ENCODE measurements at regions not wholly inside any gene's neighbourhood (a gene's known extent, or its start where the extent isn't known, plus 50 kb on each side); places are given as distances from the start of the nearest gene placed in this dataset.

- no peaks in the 10 kb centered on the region for H3K9me3 ChIP-seq (ENCODE audit: control insufficient read depth, low read length)
- H3K4me1 ChIP-seq (ENCODE audit: control insufficient read depth, insufficient read depth, low read length), result no peaks in the 10 kb centered on the region
- no peaks in the 10 kb centered on the region for H3K36me3 ChIP-seq (ENCODE audit: control insufficient read depth, insufficient read depth, low read length, severe bottlenecking)
- no peaks in the 10 kb centered on the region for H3K27me3 ChIP-seq (replicated peaks; ENCODE audit: control insufficient read depth, insufficient read depth, low read length)
- no peak overlapping the region for H3K9ac ChIP-seq (ENCODE audit: low read length)
- H3K4me3 ChIP-seq (ENCODE audit: low read length), result no peak overlapping the region
- DNase-seq (ENCODE audit: low read depth), result no peak
Observed at GRCh38 chr4:28690890-28691289, 1830.2 kb downstream of the STIM2 start.

- no peak overlapping the region for H3K9ac ChIP-seq (ENCODE audit: low read length)
- no peaks in the 10 kb centered on the region for H3K4me1 ChIP-seq (ENCODE audit: control insufficient read depth, insufficient read depth, low read length)
- no peaks in the 10 kb centered on the region for H3K27me3 ChIP-seq (replicated peaks; ENCODE audit: control insufficient read depth, insufficient read depth, low read length)
- H3K36me3 ChIP-seq (ENCODE audit: control insufficient read depth, insufficient read depth, low read length, severe bottlenecking), result no peaks in the 10 kb centered on the region
- no peaks in the 10 kb centered on the region for H3K9me3 ChIP-seq (ENCODE audit: control insufficient read depth, low read length)
- peak; percentile 13 for DNase-seq (ENCODE audit: low read depth)
- H3K4me3 ChIP-seq (ENCODE audit: low read length), result no peak overlapping the region
Observed at GRCh38 chr4:28702571-28702970, 1841.9 kb downstream of the STIM2 start.

GRCh38 chr4:28709891-28710290 is 1849.2 kb downstream of the STIM2 start:
- no peak for DNase-seq (ENCODE audit: low read depth)
- peaks cover 8% of the 10 kb centered on the region for H3K4me1 ChIP-seq (ENCODE audit: control insufficient read depth, insufficient read depth, low read length)
- no peak overlapping the region for H3K9ac ChIP-seq (ENCODE audit: low read length)
- H3K27me3 ChIP-seq (replicated peaks; ENCODE audit: control insufficient read depth, insufficient read depth, low read length), result no peaks in the 10 kb centered on the region
- H3K4me3 ChIP-seq (ENCODE audit: low read length), result no peak overlapping the region
- H3K36me3 ChIP-seq (ENCODE audit: control insufficient read depth, insufficient read depth, low read length, severe bottlenecking), result no peaks in the 10 kb centered on the region
- peaks cover 9% of the 10 kb centered on the region for H3K9me3 ChIP-seq (ENCODE audit: control insufficient read depth, low read length)

- no peaks in the 10 kb centered on the region for H3K27me3 ChIP-seq (replicated peaks; ENCODE audit: control insufficient read depth, insufficient read depth, low read length)
- H3K36me3 ChIP-seq (ENCODE audit: control insufficient read depth, insufficient read depth, low read length, severe bottlenecking), result no peaks in the 10 kb centered on the region
- no peak overlapping the region for H3K4me3 ChIP-seq (ENCODE audit: low read length)
- no peaks in the 10 kb centered on the region for H3K9me3 ChIP-seq (ENCODE audit: control insufficient read depth, low read length)
- H3K9ac ChIP-seq (ENCODE audit: low read length), result no peak overlapping the region
- no peaks in the 10 kb centered on the region for H3K4me1 ChIP-seq (ENCODE audit: control insufficient read depth, insufficient read depth, low read length)
- no peak for DNase-seq (ENCODE audit: low read depth)
Observed at GRCh38 chr4:28723371-28723770, 1862.7 kb downstream of the STIM2 start.

GRCh38 chr4:28724239-28724638 is 1863.6 kb downstream of the STIM2 start:
- DNase-seq (ENCODE audit: low read depth), result no peak
- no peaks in the 10 kb centered on the region for H3K9me3 ChIP-seq (ENCODE audit: control insufficient read depth, low read length)
- H3K36me3 ChIP-seq (ENCODE audit: control insufficient read depth, insufficient read depth, low read length, severe bottlenecking), result no peaks in the 10 kb centered on the region
- H3K4me3 ChIP-seq (ENCODE audit: low read length), result no peak overlapping the region
- no peaks in the 10 kb centered on the region for H3K27me3 ChIP-seq (replicated peaks; ENCODE audit: control insufficient read depth, insufficient read depth, low read length)
- no peaks in the 10 kb centered on the region for H3K4me1 ChIP-seq (ENCODE audit: control insufficient read depth, insufficient read depth, low read length)
- no peak overlapping the region for H3K9ac ChIP-seq (ENCODE audit: low read length)

GRCh38 chr4:28730304-28730703 is 1869.7 kb downstream of the STIM2 start:
- no peak for DNase-seq (ENCODE audit: low read depth)
- Histone ChIP-seq H3K9me3 (ENCODE audit: control insufficient read depth, low read length) (no peaks in the 10 kb centered on the region), H3K9ac (ENCODE audit: low read length) (no peak overlapping the region), H3K27me3 (replicated peaks; ENCODE audit: control insufficient read depth, insufficient read depth, low read length) (no peaks in the 10 kb centered on the region), H3K4me3 (ENCODE audit: low read length) (no peak overlapping the region), H3K4me1 (ENCODE audit: control insufficient read depth, insufficient read depth, low read length) (no peaks in the 10 kb centered on the region), H3K36me3 (ENCODE audit: control insufficient read depth, insufficient read depth, low read length, severe bottlenecking) (no peaks in the 10 kb centered on the region)

GRCh38 chr4:28744066-28744465 is 1883.4 kb downstream of the STIM2 start:
- no peaks in the 10 kb centered on the region for H3K27me3 ChIP-seq (replicated peaks; ENCODE audit: control insufficient read depth, insufficient read depth, low read length)
- no peaks in the 10 kb centered on the region for H3K9me3 ChIP-seq (ENCODE audit: control insufficient read depth, low read length)
- no peak overlapping the region for H3K9ac ChIP-seq (ENCODE audit: low read length)
- no peaks in the 10 kb centered on the region for H3K4me1 ChIP-seq (ENCODE audit: control insufficient read depth, insufficient read depth, low read length)
- no peaks in the 10 kb centered on the region for H3K36me3 ChIP-seq (ENCODE audit: control insufficient read depth, insufficient read depth, low read length, severe bottlenecking)
- DNase-seq (ENCODE audit: low read depth), result peak; percentile 1
- H3K4me3 ChIP-seq (ENCODE audit: low read length), result no peak overlapping the region

- no peaks in the 10 kb centered on the region for H3K4me1 ChIP-seq (ENCODE audit: control insufficient read depth, insufficient read depth, low read length)
- H3K27me3 ChIP-seq (replicated peaks; ENCODE audit: control insufficient read depth, insufficient read depth, low read length), result no peaks in the 10 kb centered on the region
- no peaks in the 10 kb centered on the region for H3K36me3 ChIP-seq (ENCODE audit: control insufficient read depth, insufficient read depth, low read length, severe bottlenecking)
- no peak overlapping the region for H3K4me3 ChIP-seq (ENCODE audit: low read length)
- no peak for DNase-seq (ENCODE audit: low read depth)
- no peak overlapping the region for H3K9ac ChIP-seq (ENCODE audit: low read length)
- no peaks in the 10 kb centered on the region for H3K9me3 ChIP-seq (ENCODE audit: control insufficient read depth, low read length)
Observed at GRCh38 chr4:28754376-28754775, 1893.7 kb downstream of the STIM2 start.

GRCh38 chr4:28755081-28755480 is 1894.4 kb downstream of the STIM2 start:
- Histone ChIP-seq H3K36me3 (ENCODE audit: control insufficient read depth, insufficient read depth, low read length, severe bottlenecking) (no peaks in the 10 kb centered on the region), H3K9ac (ENCODE audit: low read length) (no peak overlapping the region)
- no peak for DNase-seq (ENCODE audit: low read depth)

GRCh38 chr4:28759064-28759463 is 1898.4 kb downstream of the STIM2 start:
- no peak overlapping the region for H3K4me3 ChIP-seq (ENCODE audit: low read length)
- H3K9me3 ChIP-seq (ENCODE audit: control insufficient read depth, low read length), result no peaks in the 10 kb centered on the region
- no peak overlapping the region for H3K9ac ChIP-seq (ENCODE audit: low read length)
- no peaks in the 10 kb centered on the region for H3K27me3 ChIP-seq (replicated peaks; ENCODE audit: control insufficient read depth, insufficient read depth, low read length)
- no peak for DNase-seq (ENCODE audit: low read depth)
- H3K36me3 ChIP-seq (ENCODE audit: control insufficient read depth, insufficient read depth, low read length, severe bottlenecking), result no peaks in the 10 kb centered on the region
- no peaks in the 10 kb centered on the region for H3K4me1 ChIP-seq (ENCODE audit: control insufficient read depth, insufficient read depth, low read length)

More at GRCh38 chr4:28755081-28755480, 1894.4 kb downstream of the STIM2 start:
- no peaks in the 10 kb centered on the region for H3K27me3 ChIP-seq (replicated peaks; ENCODE audit: control insufficient read depth, insufficient read depth, low read length)
- H3K9me3 ChIP-seq (ENCODE audit: control insufficient read depth, low read length), result no peaks in the 10 kb centered on the region
- H3K4me3 ChIP-seq (ENCODE audit: low read length), result no peak overlapping the region
- H3K4me1 ChIP-seq (ENCODE audit: control insufficient read depth, insufficient read depth, low read length), result no peaks in the 10 kb centered on the region

GRCh38 chr4:28760003-28760402 is 1899.4 kb downstream of the STIM2 start:
- Histone ChIP-seq H3K4me1 (ENCODE audit: control insufficient read depth, insufficient read depth, low read length) (no peaks in the 10 kb centered on the region), H3K4me3 (ENCODE audit: low read length) (no peak overlapping the region), H3K36me3 (ENCODE audit: control insufficient read depth, insufficient read depth, low read length, severe bottlenecking) (no peaks in the 10 kb centered on the region), H3K9ac (ENCODE audit: low read length) (no peak overlapping the region), H3K27me3 (replicated peaks; ENCODE audit: control insufficient read depth, insufficient read depth, low read length) (no peaks in the 10 kb centered on the region), H3K9me3 (ENCODE audit: control insufficient read depth, low read length) (no peaks in the 10 kb centered on the region)
- DNase-seq (ENCODE audit: low read depth), result no peak

GRCh38 chr4:28772066-28772465 is 1911.4 kb downstream of the STIM2 start:
- DNase-seq (ENCODE audit: low read depth), result peak; percentile 63
- Histone ChIP-seq H3K36me3 (ENCODE audit: control insufficient read depth, insufficient read depth, low read length, severe bottlenecking) (no peaks in the 10 kb centered on the region), H3K4me3 (ENCODE audit: low read length) (no peak overlapping the region), H3K4me1 (ENCODE audit: control insufficient read depth, insufficient read depth, low read length) (peaks cover 22% of the 10 kb centered on the region), H3K9me3 (ENCODE audit: control insufficient read depth, low read length) (no peaks in the 10 kb centered on the region), H3K9ac (ENCODE audit: low read length) (no peak overlapping the region), H3K27me3 (replicated peaks; ENCODE audit: control insufficient read depth, insufficient read depth, low read length) (no peaks in the 10 kb centered on the region)

Measured in adipocyte (in vitro differentiated cells).